HUES48 (cell line): ENCODE measurements at regions not wholly inside any gene's neighbourhood (a gene's known extent, or its start where the extent isn't known, plus 50 kb on each side); places are given as distances from the start of the nearest gene placed in this dataset.
"Not testable (repeated sequence)": the region's sequence is repeated elsewhere in the genome, so short reads cannot be mapped to it uniquely, and the experiment has no call there.

Source experiments
- H3K27ac ChIP-seq: one replicate; pipeline ENCODE4 v1.7.0; 2013; ENCODE audit warnings: low read depth, low read length, inconsistent platforms
- H3K27me3 ChIP-seq: 2 replicates; pipeline ENCODE4 v1.6.1; 2013; ENCODE audit warnings: mild to moderate bottlenecking, low read length; ENCODE audit not compliant: control insufficient read depth, insufficient read depth
- H3K36me3 ChIP-seq: 2 replicates; pipeline ENCODE4 v1.6.1; 2013; ENCODE audit warnings: low read length; ENCODE audit not compliant: control insufficient read depth, insufficient read depth
- H3K4me1 ChIP-seq: 2 replicates; pipeline ENCODE4 v1.6.1; 2013; ENCODE audit warnings: mild to moderate bottlenecking, low read length; ENCODE audit not compliant: control insufficient read depth, insufficient read depth
- H3K4me3 ChIP-seq: 2 replicates; pipeline ENCODE4 v1.5.1; 2013; ENCODE audit warnings: mild to moderate bottlenecking, low read depth, low read length
- H3K9ac ChIP-seq: 2 replicates; pipeline ENCODE4 v1.6.1; 2013; ENCODE audit warnings: mild to moderate bottlenecking, low read depth, low read length, moderate library complexity
- H3K9me3 ChIP-seq: 2 replicates; pipeline ENCODE4 v1.6.1; 2013; ENCODE audit warnings: low read length; ENCODE audit not compliant: control insufficient read depth, insufficient read depth

DNA sequence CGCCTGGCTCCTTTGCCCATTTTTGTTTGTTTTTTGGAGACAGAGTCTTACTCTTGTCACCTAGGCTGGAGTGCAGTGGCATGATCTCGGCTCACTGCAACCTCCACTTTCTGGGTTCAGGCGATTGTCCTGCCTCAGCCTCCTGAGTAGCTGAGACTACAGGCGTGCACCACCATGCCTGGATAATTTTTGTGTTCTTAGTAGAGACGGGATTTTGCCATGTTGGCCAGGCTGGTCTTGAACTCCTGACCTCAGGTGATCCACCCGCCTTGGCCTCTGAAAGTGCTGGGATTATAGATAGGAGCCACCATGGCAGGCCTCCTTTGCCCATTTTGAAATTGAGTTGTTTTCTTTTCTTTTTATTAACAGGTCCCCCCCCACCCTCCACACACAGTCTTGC lies 89.4 kb upstream of the TPTE start:
- H3K27me3 ChIP-seq, H3K9ac ChIP-seq, H3K36me3 ChIP-seq, H3K27ac ChIP-seq, H3K4me1 ChIP-seq: not testable (repeated sequence)
- H3K4me3 ChIP-seq, result peak overlapping the region; percentile 22
- peaks cover 85% of the 10 kb centered on the region for H3K9me3 ChIP-seq

DNA sequence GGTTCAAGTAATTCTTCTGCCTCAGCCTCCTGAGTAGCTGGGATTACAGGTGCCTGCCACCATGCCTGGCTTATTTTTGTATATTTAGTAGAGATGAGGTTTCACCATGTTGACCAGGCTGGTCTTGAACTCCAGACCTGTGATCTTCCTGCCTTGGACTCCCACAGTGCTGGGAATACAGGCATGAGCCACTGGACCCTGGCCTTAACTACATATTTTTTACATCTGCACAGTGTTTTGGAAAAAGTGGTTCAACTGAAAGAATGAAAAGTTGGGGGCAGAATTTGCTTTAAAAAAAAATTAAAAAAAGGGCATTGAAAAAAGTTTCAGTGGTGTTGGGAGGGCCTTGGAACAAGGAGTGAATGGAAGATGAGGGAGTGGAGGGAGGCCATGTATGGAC lies 88.9 kb upstream of the TPTE start:
- Histone ChIP-seq H3K4me3 (0 out of 2 replicates have a peak overlapping the region, but pooled peaks have one; percentile 22), H3K9me3 (peaks cover 85% of the 10 kb centered on the region)
- H3K9ac ChIP-seq, H3K27ac ChIP-seq, H3K36me3 ChIP-seq, H3K4me1 ChIP-seq, H3K27me3 ChIP-seq: not testable (repeated sequence)

DNA sequence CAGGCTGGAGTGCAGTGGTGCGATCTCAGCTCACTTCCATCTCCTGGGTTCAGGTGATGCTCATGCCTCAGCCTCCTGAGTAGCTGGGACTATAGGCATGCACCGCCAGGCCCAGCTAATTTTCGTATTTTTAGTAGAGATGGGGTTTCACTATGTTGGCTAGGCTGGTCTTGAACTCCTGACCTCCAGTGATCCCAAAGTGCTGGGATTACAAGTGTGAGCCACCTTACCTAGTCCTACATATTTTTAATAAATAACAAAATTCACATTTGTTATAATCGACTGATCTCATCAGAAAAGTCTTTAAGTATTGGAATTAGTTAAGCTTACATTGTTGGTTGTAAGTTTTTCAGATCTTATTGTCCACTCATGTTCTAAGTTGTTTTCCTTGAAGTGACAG lies 83.4 kb upstream of the TPTE start:
- H3K27ac ChIP-seq, H3K4me3 ChIP-seq, H3K9ac ChIP-seq, H3K27me3 ChIP-seq, H3K36me3 ChIP-seq, H3K4me1 ChIP-seq: not testable (repeated sequence)
- H3K9me3 ChIP-seq, result peaks cover 73% of the 10 kb centered on the region

DNA sequence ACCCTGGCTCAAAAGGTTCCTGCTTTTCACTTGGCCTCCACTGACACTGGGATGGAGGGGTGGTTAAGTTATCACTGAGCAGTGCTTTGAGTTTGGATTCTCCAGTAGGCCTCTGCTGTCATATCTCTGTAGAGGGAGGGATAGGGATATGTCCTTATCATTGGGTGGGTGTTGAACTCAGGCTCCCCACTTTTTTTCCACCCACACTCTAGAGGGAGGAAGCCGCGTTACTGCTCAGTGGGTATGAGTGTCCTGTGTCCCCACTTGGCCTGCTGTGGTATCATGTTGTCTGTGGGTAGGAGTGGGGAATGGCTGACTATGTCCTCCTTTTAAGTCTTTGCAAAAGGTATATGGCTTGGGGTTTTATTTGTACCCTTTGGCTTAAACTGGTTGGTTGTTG lies 80.7 kb upstream of the TPTE start:
- peaks cover 84% of the 10 kb centered on the region for H3K9me3 ChIP-seq
- H3K27ac ChIP-seq, H3K4me3 ChIP-seq, H3K27me3 ChIP-seq, H3K9ac ChIP-seq, H3K4me1 ChIP-seq, H3K36me3 ChIP-seq: not testable (repeated sequence)

DNA sequence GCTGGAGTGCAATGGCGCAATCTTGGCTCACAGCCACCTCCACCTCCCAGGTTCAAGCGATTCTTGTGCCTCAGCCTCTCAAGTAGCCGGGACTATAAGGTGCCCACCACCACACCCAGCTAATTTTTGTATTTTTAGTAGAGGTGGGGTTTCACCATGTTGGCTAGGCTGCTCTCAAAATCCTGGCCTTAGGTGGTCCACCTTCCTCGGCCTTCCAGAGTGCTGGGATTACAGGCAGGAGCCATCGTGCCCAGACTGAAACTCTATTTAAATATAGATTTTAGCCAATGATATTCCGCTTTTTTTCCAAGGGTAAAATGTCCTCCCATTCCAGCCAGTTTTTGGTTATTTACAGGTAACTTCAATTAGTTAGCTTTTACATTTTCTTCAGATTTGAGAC lies 79.4 kb upstream of the TPTE start:
- not testable (repeated sequence) for H3K27me3 ChIP-seq

DNA sequence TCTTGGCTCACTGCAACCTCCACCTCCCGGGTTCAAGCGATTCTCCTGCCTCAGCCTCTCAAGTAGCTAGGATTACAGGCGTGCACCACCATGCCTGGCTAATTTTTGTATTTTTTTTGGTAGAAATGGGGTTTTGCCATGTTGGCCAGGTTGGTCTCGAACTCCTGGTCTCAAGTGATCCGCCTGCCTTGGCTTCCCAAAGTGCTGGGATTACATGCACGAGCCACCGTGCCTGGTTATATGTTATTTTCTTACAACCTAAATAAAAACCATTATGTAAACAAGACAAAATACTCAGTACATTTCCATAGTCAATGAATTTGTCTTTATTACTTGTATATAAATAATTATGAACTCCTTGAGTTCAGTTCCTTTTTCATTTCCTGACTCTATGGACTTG lies 75.7 kb upstream of the TPTE start:
- not testable (repeated sequence) for H3K27ac ChIP-seq, H3K27me3 ChIP-seq, H3K4me1 ChIP-seq, H3K36me3 ChIP-seq, H3K4me3 ChIP-seq, H3K9ac ChIP-seq
- H3K9me3 ChIP-seq, result peaks cover 78% of the 10 kb centered on the region

More for the DNA sequence above, 79.4 kb upstream of the TPTE start:
- not testable (repeated sequence) for H3K9ac ChIP-seq, H3K36me3 ChIP-seq, H3K27ac ChIP-seq, H3K4me1 ChIP-seq
- peaks cover 79% of the 10 kb centered on the region for H3K9me3 ChIP-seq
- peak overlapping the region; percentile 32; the same call in 1 of the 2 replicates for H3K4me3 ChIP-seq

DNA sequence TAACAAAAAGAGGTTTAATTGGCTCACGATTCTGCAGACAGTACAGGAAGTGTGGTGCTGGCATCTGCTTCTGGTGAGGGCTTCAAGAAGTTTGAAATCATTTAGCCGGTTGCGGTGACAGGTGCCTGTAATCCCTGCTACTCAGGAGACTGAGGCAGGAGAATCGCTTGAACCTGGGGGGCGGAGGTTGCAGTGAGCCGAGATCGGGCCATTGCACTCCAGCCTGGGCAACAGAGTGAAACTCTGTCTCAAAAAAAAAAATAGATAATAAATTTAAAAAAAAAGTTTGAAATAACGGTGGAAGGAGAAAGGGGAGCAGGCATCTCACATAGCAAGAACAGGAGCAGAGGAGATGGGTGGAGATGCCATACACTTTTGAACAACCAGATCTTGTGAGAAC lies 71.9 kb upstream of the TPTE start:
- not testable (repeated sequence) for H3K36me3 ChIP-seq, H3K4me1 ChIP-seq, H3K9ac ChIP-seq, H3K27me3 ChIP-seq, H3K27ac ChIP-seq, H3K4me3 ChIP-seq
- peaks cover 82% of the 10 kb centered on the region for H3K9me3 ChIP-seq

DNA sequence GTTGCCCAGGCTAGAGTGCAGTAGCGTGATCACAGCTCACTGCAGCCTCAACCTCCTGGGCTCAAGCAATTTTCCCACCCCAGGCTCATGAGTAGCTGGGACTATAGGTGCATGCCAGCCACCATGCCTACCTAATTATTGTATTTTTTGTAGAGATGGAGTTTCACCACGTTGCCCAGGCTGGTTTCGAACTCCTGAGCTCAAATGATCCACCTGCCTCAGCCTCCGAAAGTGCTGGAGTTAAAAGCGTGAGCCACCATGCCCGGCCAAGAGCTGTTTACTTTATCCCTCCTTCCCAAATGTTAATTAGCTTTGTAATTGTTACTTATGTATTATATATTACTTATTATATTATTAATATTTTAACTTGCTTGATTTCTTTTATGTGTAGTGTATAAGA lies 70.1 kb upstream of the TPTE start:
- not testable (repeated sequence) for H3K36me3 ChIP-seq, H3K4me1 ChIP-seq, H3K27ac ChIP-seq, H3K27me3 ChIP-seq, H3K4me3 ChIP-seq, H3K9ac ChIP-seq
- peaks cover 83% of the 10 kb centered on the region for H3K9me3 ChIP-seq

DNA sequence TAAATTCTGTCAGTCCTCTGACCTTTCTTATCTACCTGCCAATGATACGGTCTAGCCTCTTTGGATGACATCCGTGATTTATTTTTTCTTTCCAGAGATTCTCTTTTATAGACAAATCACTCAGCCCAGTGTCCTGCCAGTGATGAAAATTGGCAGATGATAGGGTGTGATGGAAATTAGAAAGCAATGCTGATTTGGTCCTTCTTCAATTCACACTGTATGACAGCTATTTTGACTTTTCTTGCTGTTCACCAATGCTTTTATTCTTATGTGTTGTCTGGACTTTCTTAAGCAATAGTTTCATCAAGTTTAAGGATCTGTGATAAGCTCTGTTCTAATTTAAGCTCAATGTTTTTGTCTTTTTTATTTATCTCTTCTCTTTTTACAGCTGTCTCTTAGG lies 63.6 kb upstream of the TPTE start:
- H3K4me3 ChIP-seq, H3K4me1 ChIP-seq, H3K27me3 ChIP-seq, H3K36me3 ChIP-seq, H3K27ac ChIP-seq, H3K9ac ChIP-seq: not testable (repeated sequence)
- H3K9me3 ChIP-seq, result peaks cover 93% of the 10 kb centered on the region

DNA sequence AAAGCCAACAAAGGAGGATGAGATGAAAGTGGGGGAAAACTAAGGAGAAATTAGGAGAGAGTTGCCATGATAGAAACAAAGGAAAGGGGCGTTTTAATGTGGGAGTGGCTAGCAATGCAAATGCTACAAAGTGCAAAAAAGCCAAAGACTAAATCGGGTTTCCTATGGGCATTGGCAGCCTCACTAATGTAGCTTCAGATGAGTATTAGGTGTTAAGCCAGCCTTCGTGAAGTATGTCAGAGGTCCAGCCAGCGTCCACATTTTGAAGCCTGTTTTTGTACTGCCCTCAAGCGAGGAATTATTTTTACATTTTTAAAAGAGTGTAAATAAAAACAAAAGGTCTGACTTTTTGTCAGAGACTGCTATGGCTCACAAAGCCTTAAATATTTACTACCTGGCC lies 60.4 kb upstream of the TPTE start:
- not testable (repeated sequence) for H3K4me3 ChIP-seq, H3K4me1 ChIP-seq, H3K27ac ChIP-seq, H3K36me3 ChIP-seq, H3K9ac ChIP-seq, H3K27me3 ChIP-seq
- peaks cover 97% of the 10 kb centered on the region for H3K9me3 ChIP-seq

DNA sequence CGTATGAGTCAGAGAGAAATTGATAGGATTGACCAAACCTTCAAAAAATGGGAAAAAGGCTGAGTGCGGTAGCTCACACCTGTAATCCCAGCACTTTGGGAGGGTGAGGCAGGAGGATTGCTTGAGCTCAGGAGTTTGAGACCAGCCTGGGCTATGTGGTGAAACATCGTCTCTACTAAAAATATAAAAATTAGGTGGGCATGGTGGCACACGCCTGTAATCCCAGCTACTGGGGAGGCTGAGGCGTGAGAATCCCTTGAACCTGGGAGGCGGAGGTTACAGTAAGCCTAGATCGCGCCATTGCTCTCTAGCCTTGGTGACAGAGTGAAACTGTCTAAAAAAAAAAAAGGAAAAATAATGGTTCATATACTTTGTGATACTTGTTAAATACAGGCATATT lies 59.9 kb upstream of the TPTE start:
- Histone ChIP-seq H3K4me3 (peak overlapping the region; percentile 16; the same call in 1 of the 2 replicates), H3K9me3 (peaks cover 99% of the 10 kb centered on the region)
- not testable (repeated sequence) for H3K27me3 ChIP-seq, H3K36me3 ChIP-seq, H3K27ac ChIP-seq, H3K9ac ChIP-seq, H3K4me1 ChIP-seq

DNA sequence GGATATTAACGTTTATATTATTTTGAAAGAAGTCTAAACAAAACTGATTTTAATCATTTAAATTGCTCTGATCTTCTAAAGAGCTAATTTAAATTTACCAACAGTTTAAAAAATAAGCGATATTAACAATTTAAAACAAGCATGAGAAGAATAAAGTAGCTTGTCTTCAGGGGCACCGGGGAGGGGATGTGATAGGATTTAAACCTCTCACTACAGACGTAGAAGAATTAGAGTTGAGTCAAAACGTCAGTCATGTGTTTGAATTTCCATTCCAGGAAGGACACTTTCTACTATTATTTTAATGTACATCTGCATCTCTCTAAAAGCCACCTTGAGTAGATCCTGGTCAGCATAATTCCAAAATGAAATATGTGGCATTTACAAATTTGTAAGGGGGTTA lies 58.2 kb upstream of the TPTE start:
- Histone ChIP-seq H3K4me3 (peak overlapping the region; percentile 12; the same call in 1 of the 2 replicates), H3K36me3 (no peaks in the 10 kb centered on the region), H3K27ac (no peak overlapping the region), H3K4me1 (no peaks in the 10 kb centered on the region), H3K27me3 (no peaks in the 10 kb centered on the region), H3K9ac (no peak overlapping the region), H3K9me3 (peaks cover 97% of the 10 kb centered on the region)
